Anterior cingulate cortex (tissue), 58 donors: ENCODE measurements at regions not wholly inside any gene's neighbourhood (a gene's known extent, or its start where the extent isn't known, plus 50 kb on each side); places are given as distances from the start of the nearest gene placed in this dataset.

Experiments used
- DNase-seq, 58 donors: peaks; one replicate each; lab custom pipeline; 2025; lab: John Stamatoyannopoulos, UW

DNA sequence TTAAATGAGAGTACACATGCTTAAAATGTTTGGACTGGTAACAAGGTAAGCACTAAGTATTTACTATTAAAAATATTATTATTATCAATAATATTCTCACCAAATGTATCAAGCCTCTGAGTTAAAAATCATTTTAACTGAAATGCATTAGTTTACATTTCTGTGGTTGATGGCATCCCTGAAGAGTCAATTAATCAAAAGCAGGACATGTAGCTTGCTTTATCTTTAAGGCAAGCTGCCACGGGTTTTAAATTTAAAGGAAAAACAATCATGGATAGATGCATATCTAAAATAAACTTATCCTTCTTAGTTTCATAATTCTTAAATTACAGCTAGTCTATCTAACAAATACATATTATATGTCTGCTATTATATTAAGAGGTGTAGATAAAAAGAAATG lies 584.8 kb upstream of the INTU start:
- no peak for DNase-seq

DNA sequence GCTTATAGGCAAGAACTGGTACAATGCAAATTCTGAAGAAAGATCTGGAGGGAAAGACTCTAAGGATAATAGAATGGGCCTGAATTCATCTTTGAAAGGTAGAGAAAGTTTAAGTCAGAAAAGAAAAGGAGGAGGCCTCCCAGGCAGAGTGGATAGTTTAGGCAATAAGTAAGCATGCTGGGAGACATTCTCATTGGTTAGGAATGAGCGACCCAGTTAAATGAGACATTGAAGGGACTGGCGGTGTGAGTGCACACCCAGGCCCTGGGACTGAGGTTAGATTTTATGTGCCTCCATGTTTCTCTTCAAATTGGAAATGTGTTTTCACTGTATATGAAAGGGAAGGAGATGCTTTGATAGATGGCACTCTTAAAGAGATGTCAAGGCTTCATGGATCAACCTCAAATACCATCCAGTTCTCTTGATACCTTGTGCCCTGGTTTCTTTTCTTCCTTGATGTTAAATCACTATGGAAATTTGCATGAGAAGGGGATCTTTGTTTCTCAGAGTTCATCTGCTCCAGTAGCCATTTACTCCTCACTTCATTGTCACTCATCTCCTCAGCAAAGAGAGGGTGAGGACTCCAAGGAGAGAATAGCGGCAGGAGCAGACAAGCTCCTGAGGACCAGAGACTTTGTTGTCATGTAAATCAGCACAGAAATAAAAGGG lies 584.2 kb upstream of the INTU start:
- no peak for DNase-seq

DNA sequence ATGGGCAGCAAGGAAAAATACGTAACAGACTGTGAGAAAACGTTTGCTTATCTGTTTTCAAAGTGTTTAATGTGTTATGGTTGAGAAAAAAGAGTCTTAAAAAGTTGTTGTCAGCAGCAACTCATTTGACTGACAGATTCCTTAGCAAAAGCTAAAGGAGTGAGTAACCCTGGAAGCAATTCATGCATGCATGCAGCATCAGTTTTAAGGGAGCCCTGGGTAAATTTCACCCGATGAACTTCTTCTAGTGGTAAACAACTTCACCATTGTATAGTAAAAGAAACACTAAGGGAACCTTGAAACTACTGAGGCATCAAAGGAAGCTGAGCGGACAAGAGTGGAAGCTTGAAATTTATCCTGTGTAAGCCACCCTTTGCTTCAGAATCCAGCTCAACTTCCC lies 583.2 kb upstream of the INTU start:
- DNase-seq, result no peak

DNA sequence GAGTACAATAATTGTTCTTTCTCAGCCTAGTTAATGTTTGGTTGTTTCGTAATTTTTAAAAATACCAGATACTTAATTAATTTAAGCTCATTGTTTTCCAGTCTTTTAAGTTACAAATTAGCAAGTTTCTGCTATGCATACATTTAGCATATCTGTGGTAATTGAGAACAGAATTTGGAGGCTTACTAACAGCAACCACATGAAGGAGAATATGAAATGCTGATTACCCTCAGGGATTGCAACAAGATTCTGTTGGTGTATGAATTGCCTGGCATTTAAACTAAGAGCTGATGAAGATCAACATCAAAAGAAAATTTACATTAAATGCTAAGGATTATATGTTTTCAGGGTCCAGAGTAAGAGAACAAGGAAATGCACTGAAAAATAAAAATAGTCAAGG lies 580.0 kb upstream of the INTU start:
- no peak for DNase-seq

DNA sequence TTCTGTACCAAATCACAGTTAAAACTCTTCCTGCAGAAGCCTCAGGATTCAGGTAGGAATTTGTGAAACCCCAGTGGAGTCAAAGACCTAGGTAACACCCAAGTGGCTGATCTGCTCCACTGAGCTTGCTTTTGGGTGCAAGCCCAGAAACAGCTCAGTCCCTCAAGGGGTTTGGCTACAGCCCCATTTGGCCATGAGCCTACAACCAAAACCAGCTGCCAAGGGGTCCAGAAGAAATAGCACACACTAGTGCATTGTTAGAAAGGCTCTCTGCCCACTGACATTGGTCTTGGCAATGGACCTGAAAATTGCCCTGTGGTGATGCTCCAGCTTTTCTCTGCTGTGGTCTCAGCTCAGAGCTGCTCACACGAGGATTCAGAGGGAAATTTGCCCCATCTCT lies 577.4 kb upstream of the INTU start:
- peak in 50 of 58 donors; percentile 1 to 77 (median 31) for DNase-seq

DNA sequence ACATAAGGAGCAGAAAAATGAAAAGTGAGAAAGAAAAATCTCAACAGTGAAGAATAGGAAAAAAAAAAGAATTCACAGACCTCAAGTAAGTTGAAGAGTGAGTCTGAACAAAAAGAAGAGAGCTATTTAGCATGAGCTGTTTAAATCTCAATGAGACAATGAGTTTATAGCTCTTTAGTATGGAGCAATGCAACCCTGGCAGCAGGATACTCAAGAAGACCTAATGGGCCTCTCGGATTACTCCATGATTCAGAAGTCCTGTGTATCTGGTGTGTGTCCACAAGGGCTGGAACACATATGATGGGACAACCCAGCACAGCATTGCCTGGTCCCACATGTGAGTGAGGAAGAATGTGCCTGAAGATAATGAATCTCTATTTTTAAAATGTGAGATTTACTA lies 563.1 kb upstream of the INTU start:
- no peak for DNase-seq

DNA sequence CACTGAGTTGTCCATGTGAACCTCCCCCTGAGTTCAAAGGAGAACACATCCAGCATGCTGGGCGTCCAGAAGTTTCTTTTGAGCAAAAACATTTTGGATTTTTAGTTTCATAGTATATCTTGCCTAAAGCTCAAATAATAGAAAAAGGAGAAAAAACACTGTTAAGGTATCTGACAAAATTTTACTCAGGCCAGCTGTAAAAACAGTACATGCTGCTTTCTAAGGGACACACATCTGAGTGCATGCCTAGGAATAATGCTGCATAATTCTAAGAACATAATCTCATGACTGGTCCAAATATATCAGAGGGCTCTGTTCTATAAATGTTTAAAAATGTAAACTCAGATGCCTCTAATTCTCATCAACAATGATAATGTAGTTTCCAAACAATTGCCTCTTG lies 561.3 kb upstream of the INTU start:
- DNase-seq, result no peak

DNA sequence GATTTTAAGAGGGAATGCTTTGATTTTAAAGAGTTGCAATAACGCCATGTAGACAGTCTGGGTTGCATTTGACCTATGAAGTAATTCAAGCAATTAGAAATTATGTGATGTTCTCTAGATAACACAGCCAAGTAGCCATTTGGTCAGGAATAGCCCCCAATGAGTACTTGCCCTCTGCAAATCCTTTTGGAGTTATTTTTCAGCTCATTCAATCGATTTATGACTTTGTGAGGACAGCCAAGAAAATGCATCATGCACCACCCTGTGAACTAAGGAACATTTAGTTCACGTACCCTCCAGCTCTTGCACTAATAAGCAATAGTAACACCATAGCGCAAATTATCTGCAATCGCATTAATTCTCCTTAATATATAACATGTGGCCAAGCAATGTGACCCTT lies 552.6 kb upstream of the INTU start:
- no peak for DNase-seq

DNA sequence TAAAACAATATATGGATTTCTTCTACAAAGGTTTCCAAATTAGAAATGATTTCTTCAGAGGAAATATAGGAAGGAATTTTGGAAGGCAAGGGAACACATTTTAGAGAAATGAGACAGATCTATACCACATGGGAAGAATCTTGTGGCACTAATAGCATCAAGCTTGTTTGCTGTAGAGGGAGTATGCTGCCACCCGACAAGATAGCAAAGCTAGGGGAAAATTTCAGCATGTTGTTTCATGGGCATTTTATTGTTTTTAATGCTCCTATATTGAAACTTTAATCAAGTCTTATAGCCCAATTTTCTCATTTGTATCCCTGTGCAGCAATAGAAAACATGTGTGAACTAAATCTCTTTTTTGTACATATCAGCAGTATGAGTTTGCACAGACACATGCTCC lies 551.7 kb upstream of the INTU start:
- DNase-seq, result no peak

DNA sequence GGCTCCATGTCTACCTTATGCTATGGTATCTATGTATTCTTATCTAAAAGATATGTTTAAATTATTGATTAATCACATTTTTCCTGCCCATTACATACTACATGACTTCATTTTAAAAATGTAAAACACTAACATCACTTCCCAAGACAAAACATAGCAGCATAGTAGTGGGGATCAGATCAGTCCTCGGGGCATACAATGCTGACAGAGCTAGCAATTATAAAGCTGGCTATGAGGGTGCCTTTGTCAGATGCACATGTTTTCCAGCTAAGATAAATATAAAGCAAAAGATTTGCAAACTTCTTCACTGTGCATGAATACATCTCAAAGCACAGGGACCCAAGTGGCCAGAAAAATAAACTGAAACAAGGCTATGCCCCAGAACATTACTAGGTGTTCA lies 549.8 kb upstream of the INTU start:
- no peak for DNase-seq

DNA sequence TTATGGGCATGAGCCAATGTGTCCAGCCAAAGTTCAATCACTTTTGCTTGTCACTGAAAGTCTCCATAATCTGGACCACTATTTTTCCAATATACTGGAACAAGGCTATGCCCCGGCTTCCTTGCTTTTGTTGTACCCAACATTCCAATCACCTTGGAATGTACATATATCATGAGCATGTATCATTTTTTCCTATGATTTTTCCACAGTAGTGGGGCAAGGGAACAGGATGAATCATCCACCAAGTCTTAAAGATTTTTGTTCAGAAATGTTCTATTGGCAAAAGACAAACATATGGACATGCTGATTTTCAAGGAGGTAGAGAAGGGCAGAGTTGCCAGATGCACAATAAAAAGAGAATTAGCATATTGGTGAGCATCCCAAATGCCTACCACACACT lies 548.1 kb upstream of the INTU start:
- peak in 1 of 58 donors; percentile 1 for DNase-seq

DNA sequence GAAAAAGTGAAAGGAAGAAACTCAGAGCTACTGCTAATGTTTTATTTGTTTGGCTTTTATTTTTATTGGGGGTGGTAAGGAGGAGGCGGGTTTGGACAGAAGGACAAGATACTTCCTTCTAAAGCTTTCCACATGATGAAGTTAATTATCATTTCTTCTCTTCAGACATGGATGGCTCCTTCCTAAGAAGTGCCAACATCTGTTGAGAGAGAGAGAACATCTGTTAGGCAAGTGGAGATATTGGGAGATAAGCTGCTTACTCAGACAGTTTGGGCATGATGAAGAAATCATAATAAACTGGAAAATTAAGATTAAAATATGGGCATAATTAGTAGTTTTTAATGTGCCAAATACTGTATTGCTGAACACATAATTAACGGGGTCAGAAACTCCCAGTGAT lies 535.7 kb upstream of the INTU start:
- no peak for DNase-seq

DNA sequence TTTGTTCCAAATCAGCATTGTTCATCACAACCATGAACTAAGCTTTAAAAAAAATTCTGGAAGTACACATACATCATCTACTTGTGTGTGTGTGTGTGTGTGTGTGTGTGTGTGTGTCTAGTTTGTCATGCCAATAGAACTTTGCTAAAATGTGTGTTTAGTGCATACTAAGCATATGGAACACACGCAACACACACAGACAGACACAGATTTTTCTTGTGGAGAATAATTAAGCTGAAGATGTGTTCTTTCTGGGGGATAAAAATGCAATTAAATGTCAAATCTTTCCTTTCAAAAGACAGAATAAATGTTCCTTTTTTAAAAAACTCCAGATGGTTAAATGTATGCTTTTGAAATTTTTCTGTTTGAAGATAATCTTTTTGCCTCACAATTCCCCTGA lies 530.4 kb upstream of the INTU start:
- DNase-seq, result no peak

DNA sequence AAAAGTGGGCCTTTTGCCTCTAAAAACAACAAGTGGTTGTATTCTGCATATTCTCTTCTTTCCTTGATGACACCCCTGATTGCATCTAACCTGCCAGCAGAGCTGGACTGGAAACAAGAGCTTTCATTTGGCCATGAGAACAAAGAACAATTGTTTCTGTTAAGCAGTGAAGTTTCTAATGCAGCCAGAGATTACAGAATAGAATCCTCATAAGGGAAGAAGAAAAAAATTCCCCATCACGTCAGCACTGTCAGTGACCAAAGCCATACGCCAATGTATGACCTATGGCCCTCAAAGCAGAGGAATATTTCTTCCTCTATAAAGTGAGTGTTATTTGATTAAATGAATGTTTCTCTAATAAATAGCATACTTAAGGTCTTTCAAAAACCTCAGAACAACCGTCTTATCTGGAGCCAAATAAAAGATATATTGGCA lies 529.1 kb upstream of the INTU start:
- no peak for DNase-seq

DNA sequence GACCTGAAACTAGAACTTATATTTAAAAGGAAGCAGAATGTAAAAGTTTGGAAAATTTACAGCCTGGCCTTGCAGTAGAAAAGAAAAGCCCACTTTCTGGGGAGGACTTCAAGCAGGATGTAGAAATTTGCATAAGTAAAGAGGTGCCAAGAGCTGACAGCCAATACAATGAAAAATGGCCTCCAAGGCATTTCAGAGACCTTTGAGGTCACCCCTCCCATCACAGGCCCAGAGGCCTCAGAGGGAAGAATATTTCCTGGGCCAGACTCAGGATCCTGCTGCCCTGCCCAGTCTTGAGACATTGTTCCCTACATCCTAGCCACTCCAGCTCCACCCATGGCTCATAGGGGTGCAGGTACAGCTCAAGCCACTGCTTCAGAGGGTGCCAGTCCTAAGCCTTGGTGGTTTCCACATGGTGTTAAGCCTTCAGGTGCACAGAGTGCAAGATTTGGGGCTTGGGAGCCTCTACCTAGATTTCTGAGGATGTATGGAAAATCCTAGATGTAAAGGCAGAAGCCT lies 518.9 kb upstream of the INTU start:
- no peak for DNase-seq

DNA sequence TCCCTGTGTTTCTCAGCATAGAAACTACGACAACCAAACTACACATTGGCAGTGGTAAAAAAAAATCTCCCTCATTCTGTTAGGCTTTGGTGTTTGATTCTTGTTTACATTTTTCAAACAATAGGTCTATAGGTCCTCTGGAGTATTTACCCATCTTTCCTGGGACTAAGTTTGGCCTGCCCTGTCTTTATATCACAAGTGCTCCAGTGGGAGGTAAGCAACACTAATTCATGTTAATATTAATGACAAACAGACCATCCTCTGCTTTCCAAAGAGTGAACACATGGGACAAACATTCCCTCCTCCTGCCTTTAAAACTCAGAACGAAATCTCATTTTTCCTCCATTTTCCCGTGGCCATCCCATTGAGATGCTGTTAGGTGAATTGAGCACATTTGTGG lies 514.1 kb upstream of the INTU start:
- DNase-seq, result no peak

DNA sequence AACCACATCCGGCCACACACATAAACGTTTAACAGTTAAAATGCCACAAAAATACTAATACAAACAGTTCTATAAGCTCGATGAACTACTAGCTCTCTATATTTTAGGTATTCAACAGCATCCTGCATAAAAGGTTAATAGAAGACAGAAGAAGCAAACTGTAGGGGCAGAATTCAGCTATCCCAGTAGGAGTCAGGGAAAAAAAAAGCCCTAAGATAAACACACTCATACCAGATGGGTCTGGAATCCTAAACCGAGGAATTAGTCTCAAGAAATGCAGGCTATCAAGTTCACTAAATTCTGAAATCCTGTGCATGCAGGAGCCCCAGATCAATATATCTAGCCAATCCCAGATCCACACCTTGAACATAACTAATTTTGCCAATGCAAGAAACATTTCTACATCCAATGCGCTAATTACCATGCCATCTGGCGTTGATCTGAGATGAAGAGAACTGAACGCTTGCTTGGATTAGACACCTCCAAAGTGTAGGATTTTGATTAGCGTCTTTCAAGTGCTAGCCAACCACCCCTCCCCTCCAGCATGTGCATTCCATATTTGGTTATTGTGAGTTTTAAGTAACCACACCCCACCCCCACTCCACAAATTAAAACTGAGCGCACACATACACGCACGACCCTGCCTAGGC lies 512.2 kb upstream of the INTU start:
- DNase-seq, result no peak

DNA sequence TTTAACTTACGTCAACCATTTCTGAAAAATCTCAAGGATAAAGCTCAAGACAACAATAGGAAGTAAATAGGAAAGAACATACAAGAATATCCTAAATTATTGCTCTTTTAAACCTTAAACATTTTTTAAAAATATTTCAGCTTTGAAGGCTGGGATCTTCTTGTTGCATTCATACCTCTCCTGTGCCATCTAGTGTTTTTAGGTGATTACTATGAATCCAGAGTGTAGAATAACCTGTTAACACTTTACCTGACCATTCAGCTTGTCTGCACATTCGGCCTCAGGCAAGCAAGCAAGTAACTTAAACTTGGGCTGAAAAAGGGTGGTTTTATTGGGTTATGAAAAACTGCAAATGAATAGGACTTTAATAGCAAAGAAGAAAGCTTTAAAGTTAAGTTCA lies 507.8 kb upstream of the INTU start:
- no peak for DNase-seq

DNA sequence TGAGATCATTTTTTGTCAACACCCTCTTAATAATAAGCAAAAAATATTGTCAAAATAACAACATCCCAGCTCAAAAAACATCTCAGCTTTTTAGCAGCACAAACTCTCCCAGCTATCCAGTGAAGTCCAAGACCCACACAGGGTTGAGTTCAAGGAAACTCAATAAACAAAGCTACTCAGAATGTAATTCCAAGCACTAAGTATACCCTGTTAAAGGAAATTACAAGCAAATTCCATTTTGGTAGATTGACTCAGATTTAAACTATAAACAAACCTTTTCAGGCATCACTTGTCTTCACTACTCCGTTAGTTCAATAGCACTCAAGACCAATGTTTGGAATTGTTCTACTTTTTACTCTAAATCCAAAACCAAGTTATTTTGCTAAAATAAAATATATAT lies 506.0 kb upstream of the INTU start:
- DNase-seq, result no peak

DNA sequence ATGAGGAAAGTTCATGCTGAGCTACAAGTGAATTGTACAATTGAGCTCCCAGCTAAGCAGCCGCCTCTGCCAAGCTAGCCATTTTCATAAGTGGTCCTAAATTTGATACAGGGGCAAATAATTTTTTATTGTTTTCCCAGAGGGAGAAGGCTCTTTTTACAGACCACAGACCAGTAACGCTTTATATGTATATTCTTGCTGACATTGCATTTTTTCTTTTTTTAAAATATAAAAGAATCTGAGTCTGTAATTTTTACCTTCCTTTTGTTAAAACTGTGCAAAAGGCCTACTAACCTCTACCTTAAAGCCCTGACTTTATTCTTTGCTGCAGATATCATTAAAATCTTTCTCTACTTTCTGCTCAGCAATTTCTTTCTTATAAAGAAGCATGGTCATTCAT lies 501.2 kb upstream of the INTU start:
- DNase-seq, result no peak

DNA sequence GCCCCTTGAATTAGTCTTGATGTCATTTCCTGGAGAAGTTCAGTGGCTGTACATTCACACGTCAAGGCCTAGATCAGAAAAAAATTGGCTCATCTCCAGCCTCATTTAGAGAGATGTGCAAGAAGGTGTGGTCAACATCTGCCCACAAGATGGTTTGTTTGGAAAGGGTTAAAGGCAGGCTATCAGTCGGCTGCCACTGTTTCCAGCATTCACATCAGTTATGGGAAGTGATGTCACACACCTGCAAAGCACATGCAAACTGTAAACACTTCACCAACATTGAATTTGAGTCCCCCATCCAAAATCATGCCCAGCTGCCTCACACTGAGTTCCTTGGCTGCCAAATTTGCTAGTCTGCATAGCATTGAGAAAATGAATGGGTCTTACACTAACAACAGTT lies 498.3 kb upstream of the INTU start:
- no peak for DNase-seq

DNA sequence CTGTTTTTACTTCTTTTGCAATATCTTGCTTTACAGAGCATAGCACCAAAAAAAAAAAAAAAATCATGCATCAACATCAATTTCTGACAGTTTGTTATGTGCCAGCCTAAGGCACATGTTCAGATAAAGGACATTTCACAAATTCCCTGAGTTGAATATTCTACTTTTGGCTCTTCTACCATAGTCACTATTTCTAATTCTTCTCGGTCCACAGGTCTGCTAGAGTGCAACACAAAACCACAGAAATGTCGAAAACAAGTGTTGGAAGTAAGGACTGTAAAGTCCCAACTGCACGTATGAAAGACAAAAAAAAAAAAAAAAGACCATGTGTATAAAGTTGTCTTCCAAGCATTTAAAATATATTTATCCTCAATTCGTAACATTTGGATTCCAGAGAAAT lies 494.2 kb upstream of the INTU start:
- DNase-seq, result no peak
